ENCODE measurements at regions not wholly inside any gene's neighbourhood (a gene's known extent, or its start where the extent isn't known, plus 50 kb on each side); places are given as distances from the start of the nearest gene placed in this dataset.
"Not testable (repeated sequence)": the region's sequence is repeated elsewhere in the genome, so short reads cannot be mapped to it uniquely, and the experiment has no call there.

DNA sequence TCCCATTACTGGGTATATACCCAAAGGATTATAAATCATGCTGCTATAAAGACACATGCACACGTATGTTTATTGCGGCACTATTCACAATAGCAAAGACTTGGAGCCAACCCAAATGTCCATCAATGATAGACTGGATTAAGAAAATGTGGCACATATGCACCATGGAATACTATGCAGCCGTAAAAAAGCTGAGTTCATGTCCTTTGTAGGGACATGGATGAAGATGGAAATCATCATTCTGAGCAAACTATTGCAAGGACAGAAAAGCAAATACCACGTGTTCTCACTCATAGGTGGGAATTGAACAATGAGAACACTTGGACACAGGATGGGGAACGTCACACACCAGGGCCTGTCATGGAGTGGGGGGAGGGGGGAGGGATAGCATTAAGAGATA lies 175.0 kb upstream of the FZD8 start:
- DNase-seq: not testable (repeated sequence)

DNA sequence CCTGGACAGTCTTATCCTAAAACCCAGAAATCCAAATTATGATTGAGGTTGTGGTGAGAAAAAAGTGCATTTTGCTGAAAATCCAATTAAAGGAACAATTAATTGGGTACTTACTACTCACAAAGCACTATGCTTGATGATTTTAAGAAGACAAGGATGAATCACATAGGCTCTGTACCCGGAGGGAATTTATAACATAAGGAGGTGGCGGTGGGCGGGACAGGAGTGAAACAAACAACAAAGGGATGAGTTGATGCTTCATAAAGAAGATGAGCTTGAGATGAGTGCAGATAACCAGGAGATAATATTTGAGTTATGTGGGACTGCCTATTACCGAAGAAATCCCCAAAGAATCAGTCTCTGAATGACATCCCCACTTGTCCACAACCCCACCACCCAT lies 171.1 kb upstream of the FZD8 start:
- DNase-seq: no peak

DNA sequence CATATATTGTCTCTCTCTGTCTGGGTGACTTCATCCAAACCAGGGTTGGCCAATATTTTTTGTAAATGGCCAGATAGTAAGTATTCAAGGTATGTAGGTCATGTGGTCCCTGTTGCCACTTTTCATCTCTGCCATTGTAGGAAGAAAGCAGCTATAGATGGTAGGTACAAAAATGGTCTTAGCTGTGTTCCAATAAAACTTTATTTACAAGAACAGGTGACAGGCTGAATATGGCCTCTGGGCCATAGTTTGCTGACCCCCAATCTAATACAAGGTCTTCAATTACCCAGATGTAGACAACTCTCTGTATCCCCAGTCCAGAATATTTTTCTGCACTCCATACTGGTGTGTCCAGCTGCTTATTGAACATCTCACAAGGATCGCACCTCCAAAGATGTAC lies 166.2 kb upstream of the FZD8 start:
- no peak for DNase-seq

- no peak for DNase-seq
Measured at GRCh38 chr10:35803046-35803445, 160.9 kb upstream of the FZD8 start.

GRCh38 chr10:35797187-35797586 lies 155.1 kb upstream of the FZD8 start:
- DNase-seq: no peak

DNA sequence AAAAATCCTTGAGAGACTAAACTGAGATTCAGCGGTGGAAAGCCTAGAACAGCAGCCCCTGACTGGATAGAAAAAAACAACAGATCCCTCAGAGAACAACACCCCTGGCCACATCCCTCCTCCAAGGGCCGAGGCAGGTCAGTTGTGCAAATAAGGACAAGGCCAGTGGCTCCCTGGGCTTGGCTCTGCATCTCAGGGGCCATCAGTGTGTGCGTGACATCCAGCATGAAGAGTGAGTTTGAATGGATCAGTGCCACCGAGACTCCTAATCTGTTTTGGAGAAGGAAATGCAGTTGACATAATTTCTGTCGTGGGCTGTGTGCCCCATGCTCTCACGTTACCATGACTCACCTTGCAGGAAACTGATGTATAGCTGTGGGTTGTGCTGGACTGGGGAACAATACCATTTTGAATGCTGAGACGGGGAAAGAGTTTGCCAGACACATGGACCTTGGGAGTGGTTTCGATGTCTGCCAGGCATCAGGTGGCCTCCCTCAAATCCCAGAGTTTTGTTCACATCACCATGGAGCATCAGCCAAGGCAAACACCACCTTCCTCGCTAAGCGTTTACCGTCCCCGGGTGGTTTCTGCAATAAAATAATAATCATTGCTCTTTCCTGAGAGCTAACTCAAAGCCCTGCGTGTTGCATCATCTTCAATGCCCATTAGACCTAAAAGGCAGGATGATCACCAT lies 153.2 kb upstream of the FZD8 start:
- no peak for DNase-seq

DNA sequence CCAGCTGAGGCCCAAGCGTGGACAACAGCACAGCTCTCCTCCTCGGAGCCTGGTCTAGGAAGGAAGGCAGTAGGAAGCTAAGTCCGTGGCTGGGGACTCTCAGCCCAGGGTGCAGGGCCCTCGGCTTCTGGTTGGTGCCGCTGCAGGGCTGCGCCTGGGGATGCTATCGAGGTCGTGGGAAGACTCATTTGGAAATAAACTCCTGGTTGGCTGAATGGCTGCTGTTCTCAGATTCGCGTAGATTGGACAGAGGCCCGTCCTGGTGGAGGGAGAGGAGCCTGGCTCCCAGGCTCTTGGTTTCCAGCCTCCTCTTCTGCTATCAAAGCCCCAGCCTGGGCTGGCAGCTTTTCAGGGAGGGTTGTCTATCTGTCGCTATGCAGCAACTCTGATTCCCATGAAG lies 152.6 kb upstream of the FZD8 start:
- DNase-seq: no peak

GRCh38 chr10:35792291-35792690 lies 150.2 kb upstream of the FZD8 start:
- no peak for DNase-seq

DNA sequence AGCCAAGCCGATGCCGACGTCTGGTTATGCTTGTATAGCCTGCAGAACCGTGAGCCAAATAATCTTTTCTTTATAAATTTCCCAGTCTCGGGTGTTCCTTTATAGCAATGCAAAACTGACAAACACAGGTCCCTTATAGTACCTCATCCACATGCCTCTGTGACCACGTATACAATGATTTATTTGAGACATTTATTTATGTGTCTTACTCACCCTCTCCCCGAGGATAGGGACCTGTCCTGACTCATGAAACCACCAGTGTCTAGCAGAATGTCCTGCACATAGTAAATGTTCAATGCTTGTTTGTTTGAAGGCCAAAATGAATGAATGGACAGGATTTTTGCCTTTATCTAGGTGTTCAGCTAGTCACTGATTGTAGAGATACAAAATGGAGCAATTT lies 147.9 kb upstream of the FZD8 start:
- no peak for DNase-seq

- no peak for DNase-seq
Measured at GRCh38 chr10:35784751-35785150, 142.7 kb upstream of the FZD8 start.

GRCh38 chr10:35783305-35783838 lies 141.3 kb upstream of the FZD8 start:
- DNase-seq: no peak

- DNase-seq: no peak
Measured at GRCh38 chr10:35781643-35782035, 139.5 kb upstream of the FZD8 start.

DNA sequence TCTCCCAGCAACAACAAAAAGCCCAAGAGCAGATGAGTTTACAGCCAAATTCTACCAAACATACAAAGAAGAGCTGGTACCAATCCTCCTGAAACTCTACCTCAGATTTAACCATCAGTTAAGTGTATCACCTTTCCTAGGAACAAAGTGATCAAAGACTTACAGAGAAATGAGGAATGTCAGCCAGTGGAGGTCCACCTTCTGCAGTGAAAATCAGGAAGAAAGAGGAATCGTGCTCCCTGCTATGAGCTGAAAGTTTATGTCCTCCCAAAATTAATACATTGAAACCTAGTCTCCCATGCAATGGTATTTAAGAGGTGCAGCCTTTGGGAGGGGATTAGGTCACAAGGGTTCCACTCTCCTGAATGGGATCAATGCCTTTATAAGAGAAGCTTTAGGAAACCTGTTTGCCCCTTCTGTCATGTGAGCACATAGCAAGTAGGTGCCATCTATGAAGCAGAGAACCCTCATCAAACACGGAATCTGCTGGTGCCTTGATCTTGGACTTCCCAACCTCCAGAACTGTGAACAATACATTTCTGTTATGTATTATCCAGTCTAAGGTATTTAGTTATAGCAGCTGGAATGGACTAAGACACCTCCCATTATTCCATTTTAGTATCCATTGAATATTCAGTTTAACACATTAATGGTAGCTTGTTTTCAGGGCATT lies 139.0 kb upstream of the FZD8 start:
- no peak for DNase-seq

DNA sequence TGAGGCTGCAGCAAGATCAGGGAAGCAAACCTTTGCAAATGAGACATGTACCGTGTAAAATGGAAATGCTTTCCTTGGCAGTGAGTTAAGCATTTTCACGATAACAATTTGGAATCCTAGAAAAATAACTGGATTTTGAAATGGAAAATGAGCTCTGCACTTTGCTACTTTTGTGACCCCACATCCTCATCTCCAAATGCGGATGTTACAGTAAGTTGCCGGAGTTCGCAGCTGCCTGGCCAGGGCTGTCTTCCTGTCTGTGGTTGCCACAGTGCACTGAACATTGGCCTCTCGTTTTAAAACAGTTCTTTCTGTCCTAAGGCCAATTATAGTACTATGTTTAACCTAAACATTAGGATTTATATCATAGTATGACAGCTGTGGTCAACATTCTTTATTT lies 136.2 kb upstream of the FZD8 start:
- no peak for DNase-seq

DNA sequence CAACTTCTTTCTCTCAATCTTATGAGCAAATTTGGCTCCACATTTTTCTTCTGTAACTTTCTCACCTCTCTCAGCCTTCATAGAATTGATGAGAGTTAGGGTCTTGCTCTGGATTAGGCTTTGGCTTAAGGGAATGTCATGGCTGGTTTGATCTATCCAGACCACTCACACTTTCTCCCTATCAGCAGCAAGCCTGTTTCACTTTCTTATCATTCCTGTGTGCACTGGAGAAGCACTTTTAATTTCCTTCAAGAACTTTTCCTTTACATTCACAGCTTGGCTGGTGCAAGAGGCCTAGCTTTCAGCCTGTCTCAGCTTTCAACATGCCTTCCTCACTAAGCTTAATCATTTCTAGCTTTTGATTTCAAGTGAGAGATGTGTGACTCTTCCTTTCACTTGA lies 134.5 kb upstream of the FZD8 start:
- DNase-seq: not testable (repeated sequence)

- DNase-seq: no peak
Measured at GRCh38 chr10:35774109-35774508, 132.0 kb upstream of the FZD8 start.

- DNase-seq: no peak
Measured at GRCh38 chr10:35770817-35771355, 128.8 kb upstream of the FZD8 start.

- no peak for DNase-seq
Measured at GRCh38 chr10:35769795-35770194, 127.7 kb upstream of the FZD8 start.

- DNase-seq: no peak
Measured at GRCh38 chr10:35768731-35769130, 126.6 kb upstream of the FZD8 start.

DNA sequence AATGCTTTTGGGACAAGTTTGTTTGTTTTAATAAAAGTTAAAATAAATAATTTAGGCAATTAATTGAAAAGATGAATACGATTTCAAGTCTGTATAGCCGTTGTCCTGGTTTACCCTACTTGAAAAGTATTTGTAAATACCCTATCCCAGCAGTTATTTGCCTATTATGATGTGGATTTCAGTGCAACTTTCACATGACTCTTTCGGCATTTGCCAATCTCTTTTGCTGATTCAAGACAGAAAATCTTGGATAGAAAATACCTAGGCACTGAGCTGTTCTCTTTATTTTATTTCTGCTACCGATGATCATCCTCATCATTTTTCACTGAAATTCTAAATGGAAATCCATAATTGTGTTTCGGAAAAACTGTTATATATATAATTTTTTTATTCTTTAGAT lies 125.9 kb upstream of the FZD8 start:
- DNase-seq: no peak

DNA sequence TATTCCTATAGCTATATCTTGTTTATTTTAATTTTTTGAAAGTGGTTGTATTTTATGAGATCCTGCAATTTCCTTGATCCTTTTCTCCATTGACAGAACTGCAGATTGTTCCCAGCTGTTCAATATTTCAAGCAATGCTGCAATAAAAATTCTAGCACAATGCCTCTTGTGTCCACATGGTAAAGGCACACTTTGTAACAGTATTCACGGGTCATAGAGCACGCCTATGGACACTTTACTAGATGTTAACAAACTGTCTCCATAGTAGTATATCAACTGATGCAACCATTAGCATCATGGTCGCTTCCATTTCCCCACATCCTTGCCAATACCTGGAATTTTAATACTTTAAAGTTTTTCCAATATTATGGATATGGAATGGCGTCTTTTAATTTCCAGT lies 123.9 kb upstream of the FZD8 start:
- no peak for DNase-seq

- DNase-seq: no peak
Measured at GRCh38 chr10:35765066-35765527, 123.0 kb upstream of the FZD8 start.

- no peak for DNase-seq
Measured at GRCh38 chr10:35762311-35763030, 120.4 kb upstream of the FZD8 start.

- DNase-seq: no peak
Measured at GRCh38 chr10:35758076-35758475, 116.0 kb upstream of the FZD8 start.

Measured in activated CD4-positive, alpha-beta T cell treated with anti-CD3 and anti-CD28 coated beads, Interleukin-2, amount 50 U/mL, for 1 hour (primary cell).